ENCODE measurements at regions not wholly inside any gene's neighbourhood (a gene's known extent, or its start where the extent isn't known, plus 50 kb on each side); places are given as distances from the start of the nearest gene placed in this dataset.
"Not testable (repeated sequence)": the region's sequence is repeated elsewhere in the genome, so short reads cannot be mapped to it uniquely, and the experiment has no call there.

DNA sequence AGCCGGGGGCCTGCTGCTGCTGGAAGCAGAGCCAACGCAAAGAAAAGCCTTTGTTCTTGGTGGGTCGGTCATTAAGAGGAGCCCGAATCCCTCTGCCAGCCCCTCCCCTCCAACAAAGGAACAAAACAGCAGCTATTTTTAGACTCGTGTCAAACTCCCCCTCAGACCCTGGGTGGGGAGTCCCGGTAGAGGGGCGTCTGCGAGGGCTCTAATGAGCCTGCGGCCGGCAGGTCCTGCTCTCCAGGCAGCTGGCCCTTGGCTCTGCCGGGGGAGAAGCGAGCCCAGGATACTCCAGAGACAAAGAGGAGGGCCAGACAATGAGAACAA lies 114.0 kb downstream of the LHX2 start:
- Histone ChIP-seq H3K9me3 (no peaks in the 10 kb centered on the region), H3K4me3 (no peak overlapping the region), H3K27ac (no peak overlapping the region), H3K27me3 (replicated peaks; ENCODE audit: insufficient read depth) (no peaks in the 10 kb centered on the region), H3K36me3 (no peaks in the 10 kb centered on the region), H3K4me1 (ENCODE audit: control insufficient read depth in 1 of 2, low read depth in 2 of 2) (peaks cover 0 to 5% of the 10 kb centered on the region in 2 donors)
- ATAC-seq (ENCODE audit: insufficient number of reproducible peaks, low FRiP score, low read depth) (no peak), DNase-seq (ENCODE audit: low spot score) (no peak)
- no peak for TF ChIP-seq CTCF (IDR thresholded peaks at IDR 0.05)

DNA sequence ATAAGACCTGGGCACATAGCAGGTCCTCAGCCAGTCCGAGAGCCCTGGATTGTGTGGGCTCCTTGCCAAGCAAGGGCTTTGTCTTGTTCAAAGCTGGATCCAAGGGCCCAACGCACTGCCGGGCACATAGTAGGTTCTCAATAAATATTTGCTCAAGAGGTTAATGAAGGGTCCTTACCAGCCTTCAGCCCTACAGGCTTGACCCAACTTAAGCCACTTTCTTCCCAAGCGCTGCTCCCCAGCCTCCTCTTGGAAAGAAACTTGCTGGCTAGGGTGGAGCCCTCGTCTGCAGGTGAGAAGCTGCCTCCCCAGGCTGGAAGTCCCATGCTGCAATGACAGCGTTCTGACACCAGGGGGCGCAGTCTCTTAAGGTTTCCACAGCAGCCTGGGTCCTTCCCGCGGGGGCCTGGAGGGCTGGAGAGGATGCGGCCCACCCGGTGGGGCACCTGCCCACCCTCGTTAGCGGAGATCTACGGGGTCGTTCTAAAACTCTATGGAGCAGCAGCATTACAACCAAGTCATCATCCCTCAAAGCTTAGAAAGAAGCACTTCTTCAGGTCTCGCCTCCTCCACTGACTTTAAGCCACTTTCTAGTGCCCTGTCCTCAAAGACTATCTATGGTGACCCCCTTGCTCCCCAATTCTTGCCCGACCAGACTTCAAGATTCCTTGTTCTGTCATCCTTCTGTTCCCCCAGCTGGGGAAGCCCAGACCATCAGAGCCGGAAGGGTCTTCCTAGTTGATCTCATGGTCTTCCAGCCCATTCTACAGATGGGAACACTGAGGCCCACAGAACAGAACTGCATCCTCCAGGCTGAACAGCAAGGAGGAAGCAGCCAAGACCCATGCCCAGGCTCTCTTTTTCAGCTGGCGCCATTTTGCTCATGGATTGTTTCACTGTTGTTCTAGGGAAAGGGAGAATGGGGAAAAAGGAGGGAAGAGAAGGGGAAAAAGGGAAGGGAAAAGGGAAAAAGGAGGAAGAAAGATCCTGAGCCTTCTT lies 115.4 kb downstream of the LHX2 start:
- TF ChIP-seq CTCF (IDR thresholded peaks at IDR 0.05) = peak; percentile 99
- H3K36me3 ChIP-seq = no peaks in the 10 kb centered on the region
- no peak overlapping the region for H3K4me3 ChIP-seq
- peaks cover 0 to 7% of the 10 kb centered on the region in 2 donors for H3K4me1 ChIP-seq (ENCODE audit: control insufficient read depth in 1 of 2, low read depth in 2 of 2)
- DNase-seq (ENCODE audit: low spot score) (peak; percentile 41), ATAC-seq (ENCODE audit: insufficient number of reproducible peaks, low FRiP score, low read depth) (no peak)
- H3K9me3 ChIP-seq = no peaks in the 10 kb centered on the region
- H3K27ac ChIP-seq = no peak overlapping the region
- H3K27me3 ChIP-seq (replicated peaks; ENCODE audit: insufficient read depth) = no peaks in the 10 kb centered on the region

GRCh38 chr9:124128568-124129166 lies 117.1 kb downstream of the LHX2 start:
- no peaks in the 10 kb centered on the region for H3K9me3 ChIP-seq
- no peak overlapping the region for H3K27ac ChIP-seq
- no peak for ATAC-seq (ENCODE audit: insufficient number of reproducible peaks, low FRiP score, low read depth)
- no peaks in the 10 kb centered on the region for H3K36me3 ChIP-seq
- no peak overlapping the region for H3K4me3 ChIP-seq
- H3K4me1 ChIP-seq (ENCODE audit: control insufficient read depth in 1 of 2, low read depth in 2 of 2) = peaks cover 0 to 7% of the 10 kb centered on the region in 2 donors
- TF ChIP-seq CTCF (IDR thresholded peaks at IDR 0.05) = no peak
- no peaks in the 10 kb centered on the region for H3K27me3 ChIP-seq (replicated peaks; ENCODE audit: insufficient read depth)
- no peak for DNase-seq (ENCODE audit: low spot score)

- DNase-seq (ENCODE audit: low spot score) (no peak), ATAC-seq (ENCODE audit: insufficient number of reproducible peaks, low FRiP score, low read depth) (peak; percentile 54)
- no peak for TF ChIP-seq CTCF (IDR thresholded peaks at IDR 0.05)
- Histone ChIP-seq H3K9me3 (no peaks in the 10 kb centered on the region), H3K27ac (no peak overlapping the region), H3K4me1 (ENCODE audit: control insufficient read depth in 1 of 2, low read depth in 2 of 2) (peaks cover 0 to 7% of the 10 kb centered on the region in 2 donors), H3K4me3 (no peak overlapping the region), H3K27me3 (replicated peaks; ENCODE audit: insufficient read depth) (no peaks in the 10 kb centered on the region), H3K36me3 (no peaks in the 10 kb centered on the region)
Measured at GRCh38 chr9:124130277-124131075, 118.9 kb downstream of the LHX2 start.

DNA sequence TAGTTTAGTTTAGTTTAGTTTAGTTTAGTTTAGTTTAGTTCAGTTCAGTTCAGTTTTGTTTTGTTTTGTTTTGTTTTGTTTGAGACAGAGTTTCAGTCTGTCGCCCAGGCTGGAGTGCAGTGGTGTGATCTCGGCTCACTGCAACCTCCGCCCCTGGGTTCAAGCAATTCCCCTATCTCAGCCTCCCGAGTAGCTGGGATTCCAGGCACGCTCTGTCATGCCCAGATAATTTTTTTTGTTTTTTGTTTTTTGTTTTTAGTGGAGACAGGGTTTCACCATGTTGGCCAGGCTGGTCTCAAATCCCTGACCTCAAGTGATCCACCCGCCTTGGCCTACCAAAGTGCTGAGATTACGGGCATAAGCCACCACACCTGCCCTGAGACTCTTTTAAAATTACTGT lies 120.0 kb downstream of the LHX2 start:
- H3K36me3 ChIP-seq; H3K27ac ChIP-seq; H3K27me3 ChIP-seq (replicated peaks; ENCODE audit: insufficient read depth); H3K4me1 ChIP-seq (ENCODE audit: control insufficient read depth in 1 of 2, low read depth in 2 of 2); H3K9me3 ChIP-seq; ATAC-seq (ENCODE audit: insufficient number of reproducible peaks, low FRiP score, low read depth); H3K4me3 ChIP-seq; DNase-seq (ENCODE audit: low spot score): not testable (repeated sequence)
